DOHH2 (cell line): ENCODE measurements at regions not wholly inside any gene's neighbourhood (a gene's known extent, or its start where the extent isn't known, plus 50 kb on each side); places are given as distances from the start of the nearest gene placed in this dataset.

Experiments used
- EZH2phosphoT487 ChIP-seq: fragments of 200-600 bp; sonication (generic); IDR thresholded peaks from 2 replicates; pipeline ENCODE4 v1.6.1; 2017; ENCODE audit warnings: borderline replicate concordance, mild to moderate bottlenecking, antibody characterized with exemption, low read length, moderate library complexity, mixed read lengths
- TF ChIP-seq, protein P1 (sequence below): fragments of 200-600 bp; sonication (generic); IDR thresholded peaks from one replicate; pipeline ENCODE4 v1.5.1; 2014; ENCODE audit warnings: antibody characterized with exemption, mild to moderate bottlenecking, low read depth, low read length; ENCODE audit not compliant: poor library complexity, severe bottlenecking

DNA sequence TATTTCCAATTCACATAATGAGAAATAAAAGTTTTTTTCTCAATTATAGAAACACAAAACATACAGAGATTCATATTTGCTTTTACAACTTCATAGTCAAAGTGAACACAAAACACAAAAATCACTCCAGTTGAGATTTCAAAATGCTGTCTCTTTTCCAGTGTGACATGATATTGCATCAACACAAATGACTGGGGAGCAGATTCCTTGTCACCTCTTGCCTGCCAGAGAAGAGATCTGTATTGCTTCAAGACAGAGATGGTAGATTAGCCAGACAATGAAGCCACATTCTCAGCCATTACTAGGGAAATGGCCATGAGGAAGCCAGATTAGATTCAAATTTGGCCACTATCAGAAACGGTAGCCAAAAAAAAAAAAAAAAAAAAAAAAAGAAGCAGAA, 2313.1 kb upstream of the AGA start:
- TF ChIP-seq, protein P1, sequence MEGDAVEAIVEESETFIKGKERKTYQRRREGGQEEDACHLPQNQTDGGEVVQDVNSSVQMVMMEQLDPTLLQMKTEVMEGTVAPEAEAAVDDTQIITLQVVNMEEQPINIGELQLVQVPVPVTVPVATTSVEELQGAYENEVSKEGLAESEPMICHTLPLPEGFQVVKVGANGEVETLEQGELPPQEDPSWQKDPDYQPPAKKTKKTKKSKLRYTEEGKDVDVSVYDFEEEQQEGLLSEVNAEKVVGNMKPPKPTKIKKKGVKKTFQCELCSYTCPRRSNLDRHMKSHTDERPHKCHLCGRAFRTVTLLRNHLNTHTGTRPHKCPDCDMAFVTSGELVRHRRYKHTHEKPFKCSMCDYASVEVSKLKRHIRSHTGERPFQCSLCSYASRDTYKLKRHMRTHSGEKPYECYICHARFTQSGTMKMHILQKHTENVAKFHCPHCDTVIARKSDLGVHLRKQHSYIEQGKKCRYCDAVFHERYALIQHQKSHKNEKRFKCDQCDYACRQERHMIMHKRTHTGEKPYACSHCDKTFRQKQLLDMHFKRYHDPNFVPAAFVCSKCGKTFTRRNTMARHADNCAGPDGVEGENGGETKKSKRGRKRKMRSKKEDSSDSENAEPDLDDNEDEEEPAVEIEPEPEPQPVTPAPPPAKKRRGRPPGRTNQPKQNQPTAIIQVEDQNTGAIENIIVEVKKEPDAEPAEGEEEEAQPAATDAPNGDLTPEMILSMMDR: no peak
- no peak for TF ChIP-seq EZH2phosphoT487
